A673 (cell line): ENCODE measurements at regions not wholly inside any gene's neighbourhood (a gene's known extent, or its start where the extent isn't known, plus 50 kb on each side); places are given as distances from the start of the nearest gene placed in this dataset.

Experiments used
- BruUV-seq: library from RNA; stranded (reverse); fragments of 400-500 nt; replicated peaks from 2 replicates; lab custom pipeline; 2021; lab: Mats Ljungman, UMichigan
- CTCF ChIA-PET: fragments of 300-600 bp; sonication (Branson Sonifier 250); formaldehyde crosslinking; loops from one replicate; lab custom pipeline; 2022; ENCODE audit warnings: antibody characterized with exemption; lab: Charles Lee
- POLR2A ChIA-PET: fragments of 300-600 bp; sonication (Branson Sonifier 250); formaldehyde crosslinking; loops from one replicate; lab custom pipeline; 2022; ENCODE audit warnings: antibody characterized with exemption; ENCODE audit not compliant: low non-redundant PET; lab: Charles Lee
- DNase-seq: peaks from one replicate; pipeline ENCODE4 v3.0.0-alpha.2; 2015; ENCODE audit warnings: low spot score
- H3K27ac ChIP-seq: fragments of 200-600 bp; sonication (generic); 2 replicates; pipeline ENCODE4 v1.5.1; 2016; ENCODE audit warnings: mixed run types, low read depth, mild to moderate bottlenecking, mixed read lengths, antibody characterized with exemption, low read length; ENCODE audit not compliant: poor library complexity, severe bottlenecking
- H3K27me3 ChIP-seq: fragments of 200-600 bp; sonication (generic); replicated peaks from 2 replicates; pipeline ENCODE4 v1.6.1; 2017; ENCODE audit warnings: mixed run types, low read depth, mild to moderate bottlenecking, mixed read lengths, antibody characterized with exemption, low read length; ENCODE audit not compliant: insufficient read depth, poor library complexity
- H3K36me3 ChIP-seq: fragments of 200-600 bp; sonication (generic); 2 replicates; pipeline ENCODE4 v1.6.1; 2016; ENCODE audit warnings: mixed run types, mild to moderate bottlenecking, mixed read lengths, antibody characterized with exemption, low read length; ENCODE audit not compliant: insufficient read depth, poor library complexity, severe bottlenecking
- H3K4me1 ChIP-seq: fragments of 200-600 bp; sonication (generic); 2 replicates; pipeline ENCODE4 v1.6.1; 2017; ENCODE audit warnings: mixed run types, mild to moderate bottlenecking, mixed read lengths, antibody characterized with exemption, low read length; ENCODE audit not compliant: insufficient read depth, poor library complexity, severe bottlenecking
- H3K4me3 ChIP-seq: fragments of 200-600 bp; sonication (generic); 2 replicates; pipeline ENCODE4 v1.5.1; 2016; ENCODE audit warnings: low read depth, mixed run types, mild to moderate bottlenecking, mixed read lengths, low read length; ENCODE audit not compliant: poor library complexity, severe bottlenecking
- H3K9me3 ChIP-seq: fragments of 200-600 bp; sonication (generic); 2 replicates; pipeline ENCODE4 v1.6.1; 2016; ENCODE audit warnings: mixed run types, low read depth, mild to moderate bottlenecking, mixed read lengths, antibody characterized with exemption, low read length; ENCODE audit not compliant: poor library complexity, severe bottlenecking
- EZH2 ChIP-seq: fragments of 200-600 bp; sonication (generic); IDR thresholded peaks from 2 replicates; pipeline ENCODE4 v1.6.1; 2017; ENCODE audit warnings: borderline replicate concordance, low read depth, mild to moderate bottlenecking, mixed read lengths, antibody characterized with exemption, low read length; ENCODE audit not compliant: poor library complexity, severe bottlenecking
- intact Hi-C: fragments of 100-400 bp; cut with micrococcal nuclease; formaldehyde crosslinking; loops from one replicate; pipeline ENCODE4 v1.10.0; 2022; ENCODE audit not compliant: unreplicated experiment
- TF ChIP-seq, protein P1 (sequence below): fragments of 300-800, 200-600 bp; sonication (generic); conservative IDR thresholded peaks from 2 replicates; pipeline ENCODE4 v1.5.1; 2017; ENCODE audit warnings: low read depth, mild to moderate bottlenecking, antibody characterized with exemption, low read length, moderate library complexity, mixed read lengths

DNA sequence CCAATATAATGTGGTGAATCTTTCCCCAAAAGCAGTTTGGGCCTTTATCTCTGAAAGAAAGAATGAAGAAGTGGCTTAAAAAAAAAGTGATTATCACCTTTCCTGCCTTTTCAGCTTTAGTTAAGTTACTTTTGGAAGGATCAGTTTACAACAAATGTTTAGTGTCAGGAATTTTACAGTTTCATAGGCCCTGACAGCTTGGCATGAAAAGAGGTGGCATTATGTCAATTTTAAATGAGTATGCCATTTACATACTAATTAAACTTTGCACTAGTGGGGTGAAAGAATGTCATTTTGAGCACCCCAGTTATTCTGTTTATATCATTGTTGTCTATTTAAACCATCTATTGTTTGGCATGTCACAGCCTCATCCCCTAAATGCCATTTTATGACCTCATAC lies 763.5 kb upstream of the FANCL start:
- no peak overlapping the region for H3K27ac ChIP-seq
- H3K9me3 ChIP-seq, result no peaks in the 10 kb centered on the region
- H3K27me3 ChIP-seq, result no peaks in the 10 kb centered on the region
- CTCF ChIA-PET, result no interaction called here
- DNase-seq, result no peak
- no peak for TF ChIP-seq EZH2
- TF ChIP-seq, protein P1, sequence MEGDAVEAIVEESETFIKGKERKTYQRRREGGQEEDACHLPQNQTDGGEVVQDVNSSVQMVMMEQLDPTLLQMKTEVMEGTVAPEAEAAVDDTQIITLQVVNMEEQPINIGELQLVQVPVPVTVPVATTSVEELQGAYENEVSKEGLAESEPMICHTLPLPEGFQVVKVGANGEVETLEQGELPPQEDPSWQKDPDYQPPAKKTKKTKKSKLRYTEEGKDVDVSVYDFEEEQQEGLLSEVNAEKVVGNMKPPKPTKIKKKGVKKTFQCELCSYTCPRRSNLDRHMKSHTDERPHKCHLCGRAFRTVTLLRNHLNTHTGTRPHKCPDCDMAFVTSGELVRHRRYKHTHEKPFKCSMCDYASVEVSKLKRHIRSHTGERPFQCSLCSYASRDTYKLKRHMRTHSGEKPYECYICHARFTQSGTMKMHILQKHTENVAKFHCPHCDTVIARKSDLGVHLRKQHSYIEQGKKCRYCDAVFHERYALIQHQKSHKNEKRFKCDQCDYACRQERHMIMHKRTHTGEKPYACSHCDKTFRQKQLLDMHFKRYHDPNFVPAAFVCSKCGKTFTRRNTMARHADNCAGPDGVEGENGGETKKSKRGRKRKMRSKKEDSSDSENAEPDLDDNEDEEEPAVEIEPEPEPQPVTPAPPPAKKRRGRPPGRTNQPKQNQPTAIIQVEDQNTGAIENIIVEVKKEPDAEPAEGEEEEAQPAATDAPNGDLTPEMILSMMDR, result no peak
- H3K4me1 ChIP-seq, result no peaks in the 10 kb centered on the region
- H3K36me3 ChIP-seq, result no peaks in the 10 kb centered on the region
- H3K4me3 ChIP-seq, result no peak overlapping the region
- intact Hi-C loops, result no loop called here
- no TSS peak for BruUV-seq
- POLR2A ChIA-PET, result no interaction called here

DNA sequence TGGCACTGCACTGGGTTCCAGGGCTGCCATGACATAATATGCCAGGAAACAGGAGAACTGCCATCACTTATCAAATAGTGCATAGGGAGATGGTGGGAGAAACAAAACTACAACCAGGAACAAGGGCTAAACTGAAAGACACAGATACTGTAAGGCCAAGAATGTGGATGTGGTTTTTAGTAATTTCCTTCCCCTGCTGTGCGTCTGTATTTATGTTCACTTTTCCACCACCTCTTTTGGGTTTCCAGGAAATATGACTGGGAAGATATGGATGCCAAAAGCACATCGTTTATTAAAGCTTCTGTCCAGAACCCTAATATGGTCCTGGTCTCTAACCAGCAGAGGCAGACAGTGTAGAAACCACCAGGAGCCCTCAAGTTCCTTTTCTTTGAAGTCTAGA lies 759.7 kb upstream of the FANCL start:
- CTCF ChIA-PET, result no interaction called here
- Histone ChIP-seq H3K36me3 (no peaks in the 10 kb centered on the region), H3K4me1 (no peaks in the 10 kb centered on the region), H3K27ac (no peak overlapping the region), H3K9me3 (no peaks in the 10 kb centered on the region), H3K27me3 (no peaks in the 10 kb centered on the region), H3K4me3 (no peak overlapping the region)
- POLR2A ChIA-PET, result no interaction called here
- TF ChIP-seq EZH2, result no peak
- TF ChIP-seq, protein P1, result no peak
- no peak for DNase-seq
- no TSS peak for BruUV-seq
- intact Hi-C loops, result no loop called here

DNA sequence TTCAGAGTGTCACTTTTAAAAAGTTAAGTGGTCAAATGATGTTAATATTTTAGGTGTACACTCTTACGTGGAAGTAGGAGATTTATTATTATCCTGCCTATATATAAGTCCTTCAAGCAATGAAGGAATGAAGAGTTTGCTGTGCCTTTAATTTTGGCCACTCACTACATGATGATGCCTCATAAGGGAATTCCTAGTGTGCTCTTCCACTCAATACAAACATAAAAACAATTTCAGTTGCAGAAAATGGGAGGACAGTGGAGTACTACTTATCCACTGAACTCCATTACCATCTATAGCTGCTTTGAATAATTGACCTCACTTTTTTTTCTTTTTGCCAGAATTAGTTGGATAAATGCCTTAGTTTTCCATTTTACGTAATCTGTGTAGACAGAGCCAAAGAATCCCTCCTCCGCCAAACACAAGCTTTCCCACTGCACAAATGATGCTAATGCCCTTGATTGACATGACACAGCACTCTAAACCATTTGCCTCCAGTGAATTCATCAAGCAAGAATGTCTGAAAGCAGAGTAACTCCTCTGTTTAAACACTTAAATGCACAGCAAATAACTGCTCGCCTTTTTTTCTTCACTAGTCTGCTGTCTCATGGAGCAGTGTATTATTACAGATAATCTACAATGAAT lies 751.1 kb upstream of the FANCL start:
- no TSS peak for BruUV-seq
- CTCF ChIA-PET, result no interaction called here
- no peaks in the 10 kb centered on the region for H3K9me3 ChIP-seq
- no peaks in the 10 kb centered on the region for H3K27me3 ChIP-seq
- TF ChIP-seq EZH2, result no peak
- TF ChIP-seq, protein P1, result no peak
- no peaks in the 10 kb centered on the region for H3K36me3 ChIP-seq
- no peak overlapping the region for H3K27ac ChIP-seq
- DNase-seq, result no peak
- POLR2A ChIA-PET, result no interaction called here
- H3K4me1 ChIP-seq, result no peaks in the 10 kb centered on the region
- intact Hi-C loops, result no loop called here
- H3K4me3 ChIP-seq, result no peak overlapping the region
